GM12892 (cell line): ENCODE measurements at regions not wholly inside any gene's neighbourhood (a gene's known extent, or its start where the extent isn't known, plus 50 kb on each side); places are given as distances from the start of the nearest gene placed in this dataset.
"Not testable (repeated sequence)": the region's sequence is repeated elsewhere in the genome, so short reads cannot be mapped to it uniquely, and the experiment has no call there.

Source experiments
- POLR2A ChIP-seq: IDR thresholded peaks from 2 replicates; pipeline ENCODE4 v1.6.1; 2011; ENCODE audit warnings: low read depth, low read length, control low read depth
- POLR2AphosphoS5 ChIP-seq: IDR thresholded peaks from 2 replicates; pipeline ENCODE4 v1.6.1; 2011; ENCODE audit warnings: low read depth, low read length, control low read depth
- TAF1 ChIP-seq: IDR thresholded peaks from 2 replicates; pipeline ENCODE4 v1.6.1; 2011; ENCODE audit warnings: low read depth, mild to moderate bottlenecking, control low read depth, low read length, borderline replicate concordance

DNA sequence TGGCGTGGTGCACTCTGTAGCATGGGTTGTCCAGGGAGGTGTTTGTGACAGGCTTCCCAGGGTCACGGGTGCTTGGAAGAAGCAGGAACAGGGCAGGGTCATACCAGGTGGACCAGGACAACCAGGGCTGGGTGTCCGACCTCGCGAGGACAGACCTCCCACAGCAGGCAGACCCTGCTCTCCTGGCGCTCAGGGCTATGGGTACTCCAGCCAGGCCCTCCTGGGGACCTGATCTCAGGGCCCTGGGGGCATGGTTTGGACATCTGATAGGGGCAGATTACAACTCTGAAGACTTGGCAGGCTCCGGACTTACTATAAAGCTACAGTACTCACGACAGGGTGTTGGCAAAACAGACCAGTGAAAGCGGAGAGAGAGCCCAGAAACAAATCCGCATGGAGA, 5410.2 kb upstream of the TPTE start:
- TF ChIP-seq POLR2A, POLR2AphosphoS5, TAF1: not testable (repeated sequence)
